GM23338 (cell line): ENCODE measurements at regions not wholly inside any gene's neighbourhood (a gene's known extent, or its start where the extent isn't known, plus 50 kb on each side); places are given as distances from the start of the nearest gene placed in this dataset.

ENCODE experiments used
- ATAC-seq: fragments of 200-7000 bp; cut with Tn5 transposase; 3 replicates; pipeline ENCODE4 v1.9.1; 2020
- DNase-seq: peaks from one replicate; pipeline ENCODE4 v3.0.0-alpha.2; 2015; ENCODE audit warnings: low spot score
- H2AFZ ChIP-seq: fragments of 200-600 bp; sonication (generic); 2 replicates; pipeline ENCODE4 v1.8.0; 2016; ENCODE audit warnings: antibody characterized with exemption, mild to moderate bottlenecking, moderate library complexity
- H3F3A ChIP-seq: fragments of 200-600 bp; sonication (generic); replicated peaks from 2 replicates; pipeline ENCODE4 v1.8.0; 2017; ENCODE audit warnings: antibody characterized with exemption, mixed run types, low read depth
- H3K27ac ChIP-seq: fragments of 200-600 bp; sonication (generic); 2 replicates; pipeline ENCODE4 v1.6.1; 2016; ENCODE audit warnings: low read depth
- H3K27me3 ChIP-seq: fragments of 200-600 bp; sonication (generic); 2 replicates; pipeline ENCODE4 v1.8.0; 2016; ENCODE audit warnings: mild to moderate bottlenecking, mixed run types, moderate library complexity; ENCODE audit not compliant: insufficient read depth
- H3K36me3 ChIP-seq: fragments of 200-600 bp; sonication (generic); 2 replicates; pipeline ENCODE4 v1.8.0; 2016; ENCODE audit warnings: mild to moderate bottlenecking; ENCODE audit not compliant: insufficient read depth
- H3K4me1 ChIP-seq: fragments of 200-600 bp; sonication (generic); 2 replicates; pipeline ENCODE4 v1.8.0; 2016; ENCODE audit warnings: mild to moderate bottlenecking, moderate library complexity; ENCODE audit not compliant: insufficient read depth
- H3K4me2 ChIP-seq: fragments of 200-600 bp; sonication (generic); 2 replicates; pipeline ENCODE4 v1.7.1; 2017; ENCODE audit warnings: mixed run types
- H3K4me3 ChIP-seq: fragments of 200-600 bp; sonication (generic); 2 replicates; pipeline ENCODE4 v1.6.1; 2016; ENCODE audit warnings: mixed run types
- H3K79me2 ChIP-seq: fragments of 200-600 bp; sonication (generic); replicated peaks from 2 replicates; pipeline ENCODE4 v1.8.0; 2017; ENCODE audit warnings: mild to moderate bottlenecking; ENCODE audit not compliant: insufficient read depth
- H3K9me2 ChIP-seq: fragments of 200-600 bp; sonication (generic); 2 replicates; pipeline ENCODE4 v1.8.0; 2017; ENCODE audit not compliant: insufficient read depth
- H4K20me1 ChIP-seq: fragments of 200-600 bp; sonication (generic); replicated peaks from 2 replicates; pipeline ENCODE4 v1.8.0; 2017; ENCODE audit warnings: mild to moderate bottlenecking; ENCODE audit not compliant: insufficient read depth
- H3K27ac Mint-ChIP-seq: 2 replicates; pipeline ENCODE4 v1.8.0; 2020; ENCODE audit warnings: inconsistent platforms, mild to moderate bottlenecking, moderate library complexity, mixed read lengths
- H3K27me3 Mint-ChIP-seq: 3 replicates; pipeline ENCODE4 v1.8.0; 2022; ENCODE audit warnings: low read depth, mild to moderate bottlenecking, moderate library complexity, mixed read lengths, inconsistent platforms; ENCODE audit not compliant: insufficient read depth, poor library complexity
- H3K36me3 Mint-ChIP-seq: 3 replicates; pipeline ENCODE4 v1.8.0; 2021; ENCODE audit warnings: low read depth, mild to moderate bottlenecking, inconsistent platforms, moderate library complexity, mixed read lengths
- H3K4me1 Mint-ChIP-seq: 3 replicates; pipeline ENCODE4 v1.8.0; 2020; ENCODE audit warnings: mild to moderate bottlenecking, inconsistent platforms, mixed read lengths
- H3K4me3 Mint-ChIP-seq: 3 replicates; pipeline ENCODE4 v1.8.0; 2021; ENCODE audit warnings: moderate library complexity, mild to moderate bottlenecking, inconsistent platforms, mixed read lengths
- H3K9me3 Mint-ChIP-seq: 3 replicates; pipeline ENCODE4 v1.8.0; 2020; ENCODE audit warnings: moderate library complexity, mild to moderate bottlenecking, inconsistent platforms, mixed read lengths
- CREB1 ChIP-seq: fragments of 250-450 bp; sonication (Bioruptor Pico); IDR thresholded peaks from 2 replicates; pipeline ENCODE4 v1.5.0; 2020; ENCODE audit warnings: low read depth, mild to moderate bottlenecking, moderate library complexity
- EZH2 ChIP-seq: fragments of 200-600 bp; sonication (generic); IDR thresholded peaks from one replicate; pipeline ENCODE4 v1.8.0; 2017; ENCODE audit warnings: antibody characterized with exemption, mild to moderate bottlenecking, low read depth; ENCODE audit not compliant: unreplicated experiment
- EZH2phosphoT487 ChIP-seq: fragments of 200-600 bp; sonication (generic); IDR thresholded peaks from one replicate; pipeline ENCODE4 v1.8.1; 2018; ENCODE audit warnings: antibody characterized with exemption; ENCODE audit not compliant: unreplicated experiment
- JUNB ChIP-seq: IDR thresholded peaks from one replicate; pipeline ENCODE4 v1.6.1; 2016; ENCODE audit warnings: antibody characterized with exemption; ENCODE audit not compliant: unreplicated experiment
- NANOG ChIP-seq: IDR thresholded peaks from 2 replicates; pipeline ENCODE4 v1.6.1; 2016; ENCODE audit warnings: antibody characterized with exemption, borderline replicate concordance
- POLR2AphosphoS5 ChIP-seq: IDR thresholded peaks from 2 replicates; pipeline ENCODE4 v1.6.1; 2016; ENCODE audit warnings: antibody characterized with exemption, low read depth
- STAT1 ChIP-seq: IDR thresholded peaks from one replicate; pipeline ENCODE4 v1.6.1; 2016; ENCODE audit warnings: antibody characterized with exemption; ENCODE audit not compliant: unreplicated experiment
- ZNF114 ChIP-seq: fragments of 250-450 bp; sonication (Bioruptor Pico); IDR thresholded peaks from 2 replicates; pipeline ENCODE4 v1.5.0; 2020; ENCODE audit warnings: mild to moderate bottlenecking, moderate library complexity
- ZNF331 ChIP-seq: fragments of 250-450 bp; sonication (Bioruptor Pico); IDR thresholded peaks from 2 replicates; pipeline ENCODE4 v1.5.0; 2020; ENCODE audit warnings: low read depth, mild to moderate bottlenecking, moderate library complexity
- TF ChIP-seq, protein P1 (sequence below), 2 experiments: fragments of 200-600 bp in 1 of 2; sonication (generic) in 1 of 2; conservative IDR thresholded peaks; 2 replicates each; pipeline versions ENCODE4 v1.5.1 to v1.6.1; 2016 to 2017; ENCODE audit warnings: antibody characterized with exemption in 2 of 2, low read depth in 2 of 2, mild to moderate bottlenecking in 2 of 2, moderate library complexity in 1 of 2
- TF ChIP-seq, protein P2 (sequence below): IDR thresholded peaks from one replicate; pipeline ENCODE4 v1.6.1; 2018; ENCODE audit warnings: antibody characterized with exemption; ENCODE audit not compliant: unreplicated experiment
- TF ChIP-seq, protein P3 (sequence below): IDR thresholded peaks from 2 replicates; pipeline ENCODE4 v1.6.1; 2016; ENCODE audit warnings: antibody characterized with exemption
- TF ChIP-seq, protein P4 (sequence below): fragments of 250-450 bp; sonication (Bioruptor Pico); IDR thresholded peaks from 2 replicates; pipeline ENCODE4 v1.5.0; 2020; ENCODE audit warnings: mild to moderate bottlenecking, moderate library complexity

DNA sequence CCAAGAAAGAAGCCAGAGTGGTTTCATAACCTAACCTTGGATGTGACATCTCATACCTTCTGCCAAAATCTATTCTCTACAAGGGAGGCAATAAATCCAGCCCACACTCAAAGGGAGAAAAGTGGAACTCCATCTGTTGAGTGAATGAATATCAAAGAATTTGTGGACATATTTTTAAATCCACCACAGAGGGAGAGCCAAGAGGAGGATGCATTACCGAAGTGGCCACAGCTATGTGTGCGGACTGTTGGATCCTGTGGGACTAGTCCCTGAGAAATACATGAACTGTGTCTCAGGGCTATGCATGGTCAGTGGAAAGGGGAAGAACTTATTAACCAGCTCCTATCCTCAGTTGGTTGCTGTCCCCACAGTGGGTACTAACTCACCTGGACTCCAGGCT is 273.9 kb downstream of the NUAK1 start:
- no peak overlapping the region for H3K4me3 ChIP-seq
- H3K27ac Mint-ChIP-seq = no peak overlapping the region
- H3K4me1 Mint-ChIP-seq = peaks cover 11% of the 10 kb centered on the region
- H3K27me3 Mint-ChIP-seq = peaks cover 2% of the 10 kb centered on the region
- H3K79me2 ChIP-seq = no peaks in the 10 kb centered on the region
- H3K4me2 ChIP-seq = no peak overlapping the region
- TF ChIP-seq ZNF114 (CRISPR knock-in tag) (no peak), NANOG (no peak), EZH2 (no peak), EZH2phosphoT487 (no peak), POLR2AphosphoS5 (no peak), ZNF331 (CRISPR knock-in tag) (no peak), JUNB (no peak), STAT1 (no peak), CREB1 (CRISPR knock-in tag) (no peak)
- TF ChIP-seq, protein P1, sequence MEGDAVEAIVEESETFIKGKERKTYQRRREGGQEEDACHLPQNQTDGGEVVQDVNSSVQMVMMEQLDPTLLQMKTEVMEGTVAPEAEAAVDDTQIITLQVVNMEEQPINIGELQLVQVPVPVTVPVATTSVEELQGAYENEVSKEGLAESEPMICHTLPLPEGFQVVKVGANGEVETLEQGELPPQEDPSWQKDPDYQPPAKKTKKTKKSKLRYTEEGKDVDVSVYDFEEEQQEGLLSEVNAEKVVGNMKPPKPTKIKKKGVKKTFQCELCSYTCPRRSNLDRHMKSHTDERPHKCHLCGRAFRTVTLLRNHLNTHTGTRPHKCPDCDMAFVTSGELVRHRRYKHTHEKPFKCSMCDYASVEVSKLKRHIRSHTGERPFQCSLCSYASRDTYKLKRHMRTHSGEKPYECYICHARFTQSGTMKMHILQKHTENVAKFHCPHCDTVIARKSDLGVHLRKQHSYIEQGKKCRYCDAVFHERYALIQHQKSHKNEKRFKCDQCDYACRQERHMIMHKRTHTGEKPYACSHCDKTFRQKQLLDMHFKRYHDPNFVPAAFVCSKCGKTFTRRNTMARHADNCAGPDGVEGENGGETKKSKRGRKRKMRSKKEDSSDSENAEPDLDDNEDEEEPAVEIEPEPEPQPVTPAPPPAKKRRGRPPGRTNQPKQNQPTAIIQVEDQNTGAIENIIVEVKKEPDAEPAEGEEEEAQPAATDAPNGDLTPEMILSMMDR (conservative IDR thresholded peaks at IDR 0.05; ENCODE audit: low read depth in 2 of 2) = no peak
- TF ChIP-seq, protein P2, sequence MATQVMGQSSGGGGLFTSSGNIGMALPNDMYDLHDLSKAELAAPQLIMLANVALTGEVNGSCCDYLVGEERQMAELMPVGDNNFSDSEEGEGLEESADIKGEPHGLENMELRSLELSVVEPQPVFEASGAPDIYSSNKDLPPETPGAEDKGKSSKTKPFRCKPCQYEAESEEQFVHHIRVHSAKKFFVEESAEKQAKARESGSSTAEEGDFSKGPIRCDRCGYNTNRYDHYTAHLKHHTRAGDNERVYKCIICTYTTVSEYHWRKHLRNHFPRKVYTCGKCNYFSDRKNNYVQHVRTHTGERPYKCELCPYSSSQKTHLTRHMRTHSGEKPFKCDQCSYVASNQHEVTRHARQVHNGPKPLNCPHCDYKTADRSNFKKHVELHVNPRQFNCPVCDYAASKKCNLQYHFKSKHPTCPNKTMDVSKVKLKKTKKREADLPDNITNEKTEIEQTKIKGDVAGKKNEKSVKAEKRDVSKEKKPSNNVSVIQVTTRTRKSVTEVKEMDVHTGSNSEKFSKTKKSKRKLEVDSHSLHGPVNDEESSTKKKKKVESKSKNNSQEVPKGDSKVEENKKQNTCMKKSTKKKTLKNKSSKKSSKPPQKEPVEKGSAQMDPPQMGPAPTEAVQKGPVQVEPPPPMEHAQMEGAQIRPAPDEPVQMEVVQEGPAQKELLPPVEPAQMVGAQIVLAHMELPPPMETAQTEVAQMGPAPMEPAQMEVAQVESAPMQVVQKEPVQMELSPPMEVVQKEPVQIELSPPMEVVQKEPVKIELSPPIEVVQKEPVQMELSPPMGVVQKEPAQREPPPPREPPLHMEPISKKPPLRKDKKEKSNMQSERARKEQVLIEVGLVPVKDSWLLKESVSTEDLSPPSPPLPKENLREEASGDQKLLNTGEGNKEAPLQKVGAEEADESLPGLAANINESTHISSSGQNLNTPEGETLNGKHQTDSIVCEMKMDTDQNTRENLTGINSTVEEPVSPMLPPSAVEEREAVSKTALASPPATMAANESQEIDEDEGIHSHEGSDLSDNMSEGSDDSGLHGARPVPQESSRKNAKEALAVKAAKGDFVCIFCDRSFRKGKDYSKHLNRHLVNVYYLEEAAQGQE = no peak
- TF ChIP-seq, protein P3, sequence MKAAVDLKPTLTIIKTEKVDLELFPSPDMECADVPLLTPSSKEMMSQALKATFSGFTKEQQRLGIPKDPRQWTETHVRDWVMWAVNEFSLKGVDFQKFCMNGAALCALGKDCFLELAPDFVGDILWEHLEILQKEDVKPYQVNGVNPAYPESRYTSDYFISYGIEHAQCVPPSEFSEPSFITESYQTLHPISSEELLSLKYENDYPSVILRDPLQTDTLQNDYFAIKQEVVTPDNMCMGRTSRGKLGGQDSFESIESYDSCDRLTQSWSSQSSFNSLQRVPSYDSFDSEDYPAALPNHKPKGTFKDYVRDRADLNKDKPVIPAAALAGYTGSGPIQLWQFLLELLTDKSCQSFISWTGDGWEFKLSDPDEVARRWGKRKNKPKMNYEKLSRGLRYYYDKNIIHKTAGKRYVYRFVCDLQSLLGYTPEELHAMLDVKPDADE = no peak
- TF ChIP-seq, protein P4, sequence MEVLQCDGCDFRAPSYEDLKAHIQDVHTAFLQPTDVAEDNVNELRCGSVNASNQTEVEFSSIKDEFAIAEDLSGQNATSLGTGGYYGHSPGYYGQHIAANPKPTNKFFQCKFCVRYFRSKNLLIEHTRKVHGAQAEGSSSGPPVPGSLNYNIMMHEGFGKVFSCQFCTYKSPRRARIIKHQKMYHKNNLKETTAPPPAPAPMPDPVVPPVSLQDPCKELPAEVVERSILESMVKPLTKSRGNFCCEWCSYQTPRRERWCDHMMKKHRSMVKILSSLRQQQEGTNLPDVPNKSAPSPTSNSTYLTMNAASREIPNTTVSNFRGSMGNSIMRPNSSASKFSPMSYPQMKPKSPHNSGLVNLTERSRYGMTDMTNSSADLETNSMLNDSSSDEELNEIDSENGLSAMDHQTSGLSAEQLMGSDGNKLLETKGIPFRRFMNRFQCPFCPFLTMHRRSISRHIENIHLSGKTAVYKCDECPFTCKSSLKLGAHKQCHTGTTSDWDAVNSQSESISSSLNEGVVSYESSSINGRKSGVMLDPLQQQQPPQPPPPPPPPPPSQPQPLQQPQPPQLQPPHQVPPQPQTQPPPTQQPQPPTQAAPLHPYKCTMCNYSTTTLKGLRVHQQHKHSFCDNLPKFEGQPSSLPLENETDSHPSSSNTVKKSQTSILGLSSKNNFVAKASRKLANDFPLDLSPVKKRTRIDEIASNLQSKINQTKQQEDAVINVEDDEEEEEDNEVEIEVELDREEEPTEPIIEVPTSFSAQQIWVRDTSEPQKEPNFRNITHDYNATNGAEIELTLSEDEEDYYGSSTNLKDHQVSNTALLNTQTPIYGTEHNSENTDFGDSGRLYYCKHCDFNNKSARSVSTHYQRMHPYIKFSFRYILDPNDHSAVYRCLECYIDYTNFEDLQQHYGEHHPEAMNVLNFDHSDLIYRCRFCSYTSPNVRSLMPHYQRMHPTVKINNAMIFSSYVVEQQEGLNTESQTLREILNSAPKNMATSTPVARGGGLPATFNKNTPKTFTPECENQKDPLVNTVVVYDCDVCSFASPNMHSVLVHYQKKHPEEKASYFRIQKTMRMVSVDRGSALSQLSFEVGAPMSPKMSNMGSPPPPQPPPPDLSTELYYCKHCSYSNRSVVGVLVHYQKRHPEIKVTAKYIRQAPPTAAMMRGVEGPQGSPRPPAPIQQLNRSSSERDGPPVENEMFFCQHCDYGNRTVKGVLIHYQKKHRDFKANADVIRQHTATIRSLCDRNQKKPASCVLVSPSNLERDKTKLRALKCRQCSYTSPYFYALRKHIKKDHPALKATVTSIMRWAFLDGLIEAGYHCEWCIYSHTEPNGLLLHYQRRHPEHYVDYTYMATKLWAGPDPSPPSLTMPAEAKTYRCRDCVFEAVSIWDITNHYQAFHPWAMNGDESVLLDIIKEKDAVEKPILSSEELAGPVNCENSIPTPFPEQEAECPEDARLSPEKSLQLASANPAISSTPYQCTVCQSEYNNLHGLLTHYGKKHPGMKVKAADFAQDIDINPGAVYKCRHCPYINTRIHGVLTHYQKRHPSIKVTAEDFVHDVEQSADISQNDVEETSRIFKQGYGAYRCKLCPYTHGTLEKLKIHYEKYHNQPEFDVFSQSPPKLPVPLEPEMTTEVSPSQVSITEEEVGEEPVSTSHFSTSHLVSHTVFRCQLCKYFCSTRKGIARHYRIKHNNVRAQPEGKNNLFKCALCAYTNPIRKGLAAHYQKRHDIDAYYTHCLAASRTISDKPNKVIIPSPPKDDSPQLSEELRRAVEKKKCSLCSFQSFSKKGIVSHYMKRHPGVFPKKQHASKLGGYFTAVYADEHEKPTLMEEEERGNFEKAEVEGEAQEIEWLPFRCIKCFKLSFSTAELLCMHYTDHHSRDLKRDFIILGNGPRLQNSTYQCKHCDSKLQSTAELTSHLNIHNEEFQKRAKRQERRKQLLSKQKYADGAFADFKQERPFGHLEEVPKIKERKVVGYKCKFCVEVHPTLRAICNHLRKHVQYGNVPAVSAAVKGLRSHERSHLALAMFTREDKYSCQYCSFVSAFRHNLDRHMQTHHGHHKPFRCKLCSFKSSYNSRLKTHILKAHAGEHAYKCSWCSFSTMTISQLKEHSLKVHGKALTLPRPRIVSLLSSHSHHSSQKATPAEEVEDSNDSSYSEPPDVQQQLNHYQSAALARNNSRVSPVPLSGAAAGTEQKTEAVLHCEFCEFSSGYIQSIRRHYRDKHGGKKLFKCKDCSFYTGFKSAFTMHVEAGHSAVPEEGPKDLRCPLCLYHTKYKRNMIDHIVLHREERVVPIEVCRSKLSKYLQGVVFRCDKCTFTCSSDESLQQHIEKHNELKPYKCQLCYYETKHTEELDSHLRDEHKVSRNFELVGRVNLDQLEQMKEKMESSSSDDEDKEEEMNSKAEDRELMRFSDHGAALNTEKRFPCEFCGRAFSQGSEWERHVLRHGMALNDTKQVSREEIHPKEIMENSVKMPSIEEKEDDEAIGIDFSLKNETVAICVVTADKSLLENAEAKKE (CRISPR knock-in tag) = no peak
- H3K36me3 Mint-ChIP-seq = no peaks in the 10 kb centered on the region
- H3K9me2 ChIP-seq = peaks cover 5% of the 10 kb centered on the region; the same call in 1 of the 2 replicates
- no peaks in the 10 kb centered on the region for H3K9me3 Mint-ChIP-seq
- DNase-seq = no peak
- no peak overlapping the region for H3K27ac ChIP-seq
- H3K36me3 ChIP-seq = no peaks in the 10 kb centered on the region
- ATAC-seq = no peak
- H4K20me1 ChIP-seq = no peaks in the 10 kb centered on the region
- no peaks in the 10 kb centered on the region for H3K27me3 ChIP-seq
- H2AFZ ChIP-seq = no peak overlapping the region
- no peaks in the 10 kb centered on the region for H3F3A ChIP-seq
- no peak overlapping the region for H3K4me3 Mint-ChIP-seq
- H3K4me1 ChIP-seq = no peaks in the 10 kb centered on the region; the same call in 1 of the 2 replicates
